Gastrocnemius medialis (tissue), 4 donors: ENCODE measurements at regions not wholly inside any gene's neighbourhood (a gene's known extent, or its start where the extent isn't known, plus 50 kb on each side); places are given as distances from the start of the nearest gene placed in this dataset.

ENCODE experiments used
- CTCF ChIP-seq, 5 experiments: fragments of 450-650 bp in 3 of 5; fragments of 200-600 bp in 2 of 5; sonication (generic) in 2 of 5; IDR thresholded peaks in 4 of 5; conservative IDR thresholded peaks in 1 of 5; 1 replicate in 4 of 5; 2 replicates in 1 of 5; pipeline ENCODE4 v1.5.1; 2016 to 2019; ENCODE audit warnings: antibody characterized with exemption in 5 of 5, mild to moderate bottlenecking in 3 of 5, moderate library complexity in 3 of 5
- POLR2A ChIP-seq, 2 donors: fragments of 450-650 bp; IDR thresholded peaks; one replicate each; pipeline ENCODE4 v1.6.1; 2017; ENCODE audit warnings: antibody characterized with exemption in 2 of 2, mild to moderate bottlenecking in 2 of 2, moderate library complexity in 2 of 2

- TF ChIP-seq CTCF (IDR thresholded peaks at IDR 0.05 in 4 of 5, conservative IDR thresholded peaks at IDR 0.05 in 1 of 5) (no peak), POLR2A (IDR thresholded peaks at IDR 0.05) (no peak)
Measured at GRCh38 chr7:26485367-26485934, 193.8 kb downstream of the SNX10 start.
